IPS DF 6.9 (cell line): ENCODE measurements at regions not wholly inside any gene's neighbourhood (a gene's known extent, or its start where the extent isn't known, plus 50 kb on each side); places are given as distances from the start of the nearest gene placed in this dataset.
"Not testable (repeated sequence)": the region's sequence is repeated elsewhere in the genome, so short reads cannot be mapped to it uniquely, and the experiment has no call there.

Experiments used
- DNase-seq: peaks from one replicate; pipeline ENCODE4 v3.0.0-alpha.2; 2013; ENCODE audit warnings: low read depth, low spot score
- H3K27ac ChIP-seq: one replicate; pipeline ENCODE4 v1.5.1; 2013; ENCODE audit warnings: low read length, control low read depth
- H3K27me3 ChIP-seq: 2 replicates; pipeline ENCODE4 v1.6.1; 2013; ENCODE audit warnings: mild to moderate bottlenecking, low read length; ENCODE audit not compliant: control insufficient read depth, insufficient read depth
- H3K36me3 ChIP-seq: 2 replicates; pipeline ENCODE4 v1.6.1; 2013; ENCODE audit warnings: low read length; ENCODE audit not compliant: control insufficient read depth, insufficient read depth
- H3K4me1 ChIP-seq: 2 replicates; pipeline ENCODE4 v1.6.1; 2013; ENCODE audit warnings: low read length; ENCODE audit not compliant: control insufficient read depth, insufficient read depth
- H3K4me3 ChIP-seq: 2 replicates; pipeline ENCODE4 v1.5.1; 2013; ENCODE audit warnings: mild to moderate bottlenecking, low read length
- H3K9me3 ChIP-seq: 2 replicates; pipeline ENCODE4 v1.6.1; 2013; ENCODE audit warnings: low read length, inconsistent platforms; ENCODE audit not compliant: control insufficient read depth, insufficient read depth
- WGBS: extraction: QIAGEN DNeasy Blood & Tissue Kit; methylation state at CpG from one replicate; pipeline ENCODE4 v1.1.7; 2013; ENCODE audit warnings: mixed read lengths, missing lambda C conversion rate; ENCODE audit not compliant: insufficient read length, insufficient coverage; 5-methylcytosine and 5-hydroxymethylcytosine counted together

GRCh38 chr10:64682043-64682442 lies 1160.8 kb downstream of the REEP3 start:
- no peak overlapping the region for H3K27ac ChIP-seq
- no peaks in the 10 kb centered on the region for H3K36me3 ChIP-seq
- no peaks in the 10 kb centered on the region for H3K4me1 ChIP-seq
- WGBS: no CpG with 5 or more reads among the region's 3 CpGs
- H3K9me3 ChIP-seq: no peaks in the 10 kb centered on the region
- H3K4me3 ChIP-seq: no peak overlapping the region
- H3K27me3 ChIP-seq: no peaks in the 10 kb centered on the region
- DNase-seq: no peak

GRCh38 chr10:64690194-64690593 lies 1169.0 kb downstream of the REEP3 start:
- Histone ChIP-seq H3K4me1 (no peaks in the 10 kb centered on the region), H3K36me3 (no peaks in the 10 kb centered on the region), H3K4me3 (no peak overlapping the region), H3K27ac (no peak overlapping the region), H3K9me3 (no peaks in the 10 kb centered on the region), H3K27me3 (no peaks in the 10 kb centered on the region)
- no peak for DNase-seq
- no CpG with 5 or more reads among the region's 3 CpGs for WGBS

GRCh38 chr10:64699244-64699643 lies 1178.0 kb downstream of the REEP3 start:
- H3K27me3 ChIP-seq: no peaks in the 10 kb centered on the region
- WGBS: no CpG with 5 or more reads among the region's 3 CpGs
- no peak overlapping the region for H3K27ac ChIP-seq
- no peak overlapping the region for H3K4me3 ChIP-seq
- no peaks in the 10 kb centered on the region for H3K36me3 ChIP-seq
- H3K4me1 ChIP-seq: no peaks in the 10 kb centered on the region
- H3K9me3 ChIP-seq: no peaks in the 10 kb centered on the region
- no peak for DNase-seq

- not testable (repeated sequence) for H3K27me3 ChIP-seq, H3K27ac ChIP-seq, H3K36me3 ChIP-seq, H3K4me3 ChIP-seq, H3K9me3 ChIP-seq, DNase-seq, H3K4me1 ChIP-seq
- no CpG with 5 or more reads among the region's 3 CpGs for WGBS
Observed at GRCh38 chr10:64702086-64702485, 1180.9 kb downstream of the REEP3 start.

- Histone ChIP-seq H3K4me1 (no peaks in the 10 kb centered on the region), H3K4me3 (no peak overlapping the region), H3K27me3 (no peaks in the 10 kb centered on the region), H3K9me3 (no peaks in the 10 kb centered on the region), H3K36me3 (no peaks in the 10 kb centered on the region), H3K27ac (no peak overlapping the region)
- no peak for DNase-seq
- no CpG with 5 or more reads among the region's 3 CpGs for WGBS
Observed at GRCh38 chr10:64708884-64709681, 1187.9 kb downstream of the REEP3 start.

GRCh38 chr10:64726466-64726865 lies 1205.3 kb downstream of the REEP3 start:
- no peak for DNase-seq
- Histone ChIP-seq H3K9me3 (no peaks in the 10 kb centered on the region; the same call in 1 of the 2 replicates), H3K27ac (no peak overlapping the region), H3K4me3 (no peak overlapping the region), H3K36me3 (no peaks in the 10 kb centered on the region), H3K4me1 (no peaks in the 10 kb centered on the region), H3K27me3 (no peaks in the 10 kb centered on the region)

- H3K36me3 ChIP-seq: no peaks in the 10 kb centered on the region
- no peak for DNase-seq
- no peak overlapping the region for H3K27ac ChIP-seq
- no peaks in the 10 kb centered on the region for H3K27me3 ChIP-seq
- no peak overlapping the region for H3K4me3 ChIP-seq
- no peaks in the 10 kb centered on the region; the same call in 1 of the 2 replicates for H3K9me3 ChIP-seq
- H3K4me1 ChIP-seq: no peaks in the 10 kb centered on the region
Observed at GRCh38 chr10:64731016-64731415, 1209.8 kb downstream of the REEP3 start.

- Histone ChIP-seq H3K27ac (no peak overlapping the region), H3K4me1 (no peaks in the 10 kb centered on the region), H3K27me3 (no peaks in the 10 kb centered on the region), H3K4me3 (no peak overlapping the region), H3K36me3 (no peaks in the 10 kb centered on the region), H3K9me3 (no peaks in the 10 kb centered on the region; the same call in 1 of the 2 replicates)
- no CpG with 5 or more reads among the region's 8 CpGs for WGBS
- DNase-seq: no peak
Observed at GRCh38 chr10:64732372-64732957, 1211.3 kb downstream of the REEP3 start.

- no peak for DNase-seq
- Histone ChIP-seq H3K36me3 (no peaks in the 10 kb centered on the region), H3K4me3 (no peak overlapping the region), H3K27ac (no peak overlapping the region), H3K27me3 (no peaks in the 10 kb centered on the region), H3K9me3 (no peaks in the 10 kb centered on the region; the same call in 1 of the 2 replicates), H3K4me1 (no peaks in the 10 kb centered on the region)
Observed at GRCh38 chr10:64733980-64734379, 1212.8 kb downstream of the REEP3 start.

GRCh38 chr10:64738462-64738861 lies 1217.3 kb downstream of the REEP3 start:
- H3K27me3 ChIP-seq: no peaks in the 10 kb centered on the region
- no peaks in the 10 kb centered on the region for H3K4me1 ChIP-seq
- WGBS: no CpG with 5 or more reads among the region's 2 CpGs
- H3K27ac ChIP-seq: no peak overlapping the region
- no peak overlapping the region for H3K4me3 ChIP-seq
- H3K36me3 ChIP-seq: no peaks in the 10 kb centered on the region
- H3K9me3 ChIP-seq: no peaks in the 10 kb centered on the region
- no peak for DNase-seq

- no peaks in the 10 kb centered on the region for H3K4me1 ChIP-seq
- no peaks in the 10 kb centered on the region for H3K36me3 ChIP-seq
- H3K27ac ChIP-seq: no peak overlapping the region
- H3K27me3 ChIP-seq: no peaks in the 10 kb centered on the region
- WGBS: no CpG with 5 or more reads among the region's 1 CpG
- DNase-seq: no peak
- H3K9me3 ChIP-seq: no peaks in the 10 kb centered on the region
- no peak overlapping the region for H3K4me3 ChIP-seq
Observed at GRCh38 chr10:64745565-64745964, 1224.4 kb downstream of the REEP3 start.
